M059J (cell line): ENCODE measurements at regions not wholly inside any gene's neighbourhood (a gene's known extent, or its start where the extent isn't known, plus 50 kb on each side); places are given as distances from the start of the nearest gene placed in this dataset.

Experiments used
- DNase-seq: peaks from one replicate; pipeline ENCODE4 v3.0.0-alpha.2; 2012; ENCODE audit warnings: low read depth

GRCh38 chrX:7280520-7280919 lies 132.6 kb upstream of the PUDP start:
- no peak for DNase-seq

GRCh38 chrX:7272346-7272745 lies 124.4 kb upstream of the PUDP start:
- no peak for DNase-seq

GRCh38 chrX:7270933-7271332 lies 123.0 kb upstream of the PUDP start:
- no peak for DNase-seq

GRCh38 chrX:7269991-7270390 lies 122.0 kb upstream of the PUDP start:
- peak; percentile 22 for DNase-seq

GRCh38 chrX:7269589-7269988 lies 121.6 kb upstream of the PUDP start:
- DNase-seq: no peak

- no peak for DNase-seq
Measured at GRCh38 chrX:7266288-7266687, 118.3 kb upstream of the PUDP start.

GRCh38 chrX:7264399-7264798 lies 116.4 kb upstream of the PUDP start:
- DNase-seq: no peak

- DNase-seq: peak; percentile 61
Measured at GRCh38 chrX:7263961-7264360, 116.0 kb upstream of the PUDP start.

- DNase-seq: no peak
Measured at GRCh38 chrX:7263330-7263729, 115.4 kb upstream of the PUDP start.

- no peak for DNase-seq
Measured at GRCh38 chrX:7262551-7262950, 114.6 kb upstream of the PUDP start.

- no peak for DNase-seq
Measured at GRCh38 chrX:7261672-7262332, 113.8 kb upstream of the PUDP start.

GRCh38 chrX:7254144-7254543 lies 106.2 kb upstream of the PUDP start:
- DNase-seq: no peak

GRCh38 chrX:7253565-7253964 lies 105.6 kb upstream of the PUDP start:
- DNase-seq: no peak

GRCh38 chrX:7252013-7252610 lies 104.2 kb upstream of the PUDP start:
- no peak for DNase-seq

GRCh38 chrX:7247346-7247745 lies 99.4 kb upstream of the PUDP start:
- DNase-seq: no peak

- DNase-seq: no peak
Measured at GRCh38 chrX:7244405-7244804, 96.5 kb upstream of the PUDP start.

- no peak for DNase-seq
Measured at GRCh38 chrX:7242613-7243012, 94.7 kb upstream of the PUDP start.

GRCh38 chrX:7240929-7241328 lies 93.0 kb upstream of the PUDP start:
- no peak for DNase-seq

GRCh38 chrX:7235071-7235470 lies 87.1 kb upstream of the PUDP start:
- DNase-seq: no peak

- DNase-seq: peak; percentile 6
Measured at GRCh38 chrX:7233580-7234406, 85.8 kb upstream of the PUDP start.

- no peak for DNase-seq
Measured at GRCh38 chrX:7228226-7228625, 80.3 kb upstream of the PUDP start.

- no peak for DNase-seq
Measured at GRCh38 chrX:7225338-7225737, 77.4 kb upstream of the PUDP start.

GRCh38 chrX:7223271-7223670 lies 75.3 kb upstream of the PUDP start:
- DNase-seq: no peak
